ENCODE measurements at regions not wholly inside any gene's neighbourhood (a gene's known extent, or its start where the extent isn't known, plus 50 kb on each side); places are given as distances from the start of the nearest gene placed in this dataset.
"Not testable (repeated sequence)": the region's sequence is repeated elsewhere in the genome, so short reads cannot be mapped to it uniquely, and the experiment has no call there.

DNA sequence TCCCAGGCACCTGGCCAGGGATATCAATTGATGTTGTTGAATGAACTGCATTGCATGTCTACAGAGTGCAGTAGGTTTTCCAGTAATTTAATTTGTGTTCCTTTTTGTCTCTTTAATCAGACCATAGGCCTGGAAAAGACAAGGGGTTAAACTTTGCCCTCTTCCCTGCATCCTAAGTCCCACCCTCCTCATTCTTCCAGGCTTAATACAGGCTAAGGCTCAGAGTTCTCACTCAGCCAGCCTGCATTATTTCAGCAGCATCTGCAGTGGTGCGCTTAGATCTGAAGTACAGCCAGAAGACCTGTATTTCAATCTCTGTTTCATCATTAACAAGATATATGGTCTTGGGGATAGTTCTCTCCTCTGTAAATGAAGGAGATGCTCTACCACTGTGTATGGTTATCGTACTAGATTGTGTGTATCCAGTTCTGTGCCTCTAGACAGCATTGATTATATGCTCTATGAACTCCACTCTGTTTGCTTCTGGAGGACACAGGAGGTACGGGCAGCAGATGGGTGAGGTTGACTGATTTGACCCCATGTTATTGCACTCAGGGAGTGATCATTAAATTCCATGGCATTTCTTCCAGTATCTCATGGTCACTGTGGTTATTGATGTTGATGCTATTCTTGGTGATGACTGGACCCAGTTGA is 286.1 kb downstream of the RPS6KC1 start:
- Histone ChIP-seq H3K4me3 (ENCODE audit: low read depth, low read length) (no peak overlapping the region), H3K9me3 (ENCODE audit: control insufficient read depth, insufficient read depth, low read length) (no peaks in the 10 kb centered on the region), H3K27me3 (ENCODE audit: control insufficient read depth, insufficient read depth, low read length) (no peaks in the 10 kb centered on the region), H3K27ac (ENCODE audit: low read depth, low read length) (no peak overlapping the region), H3K9ac (ENCODE audit: low read depth, low read length) (no peak overlapping the region), H3K4me1 (ENCODE audit: control insufficient read depth, insufficient read depth, low read length) (no peaks in the 10 kb centered on the region), H3K36me3 (ENCODE audit: control insufficient read depth, insufficient read depth, low read length) (no peaks in the 10 kb centered on the region)

DNA sequence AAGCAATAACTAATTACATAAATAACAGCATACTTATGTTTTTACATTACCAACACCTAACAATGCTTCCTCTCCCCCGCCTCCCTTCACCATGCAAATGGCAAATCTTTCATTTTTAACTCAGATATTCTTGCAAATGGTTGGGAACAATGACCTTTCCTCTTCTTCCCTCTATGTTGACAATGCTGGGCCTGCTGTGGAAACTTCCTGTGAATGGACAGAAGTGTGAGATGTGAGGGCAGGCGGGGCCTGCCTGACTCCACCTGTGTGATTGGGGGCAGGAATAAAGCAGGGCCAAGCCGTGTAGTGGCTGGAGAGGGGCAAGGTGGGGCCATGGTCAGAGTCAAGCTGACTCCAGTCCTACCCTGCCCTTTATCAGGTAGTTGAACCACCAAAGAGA is 289.6 kb downstream of the RPS6KC1 start:
- H3K27ac ChIP-seq (ENCODE audit: low read depth, low read length), result no peak overlapping the region
- H3K4me1 ChIP-seq (ENCODE audit: control insufficient read depth, insufficient read depth, low read length), result 0 out of 2 replicates have a peak, but pooled peaks cover 3% of the 10 kb centered on the region
- no peaks in the 10 kb centered on the region for H3K9me3 ChIP-seq (ENCODE audit: control insufficient read depth, insufficient read depth, low read length)
- H3K9ac ChIP-seq (ENCODE audit: low read depth, low read length), result no peak overlapping the region
- H3K4me3 ChIP-seq (ENCODE audit: low read depth, low read length), result no peak overlapping the region
- H3K36me3 ChIP-seq (ENCODE audit: control insufficient read depth, insufficient read depth, low read length), result no peaks in the 10 kb centered on the region
- H3K27me3 ChIP-seq (ENCODE audit: control insufficient read depth, insufficient read depth, low read length), result no peaks in the 10 kb centered on the region

DNA sequence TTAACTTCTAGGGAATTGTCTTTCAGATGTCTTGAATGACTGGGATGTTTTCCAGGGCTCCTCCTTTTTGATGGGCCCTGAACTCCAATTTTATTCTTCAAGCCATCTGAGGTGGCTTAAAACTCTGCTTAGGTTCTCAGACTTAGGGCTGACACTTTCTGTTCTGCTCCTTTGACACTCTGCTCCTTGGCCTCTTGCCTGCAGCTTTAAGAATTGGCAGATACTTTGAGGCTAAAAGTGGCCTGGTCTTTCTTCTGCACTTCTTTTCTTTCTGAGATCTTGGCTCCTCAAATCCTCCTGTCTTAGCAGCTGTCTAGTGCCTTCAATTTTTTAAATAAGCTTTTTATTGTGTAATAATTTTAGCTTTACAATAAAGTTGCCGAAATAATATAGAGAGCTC is 294.6 kb downstream of the RPS6KC1 start:
- Histone ChIP-seq H3K9ac (ENCODE audit: low read depth, low read length) (no peak overlapping the region), H3K27ac (ENCODE audit: low read depth, low read length) (no peak overlapping the region), H3K9me3 (ENCODE audit: control insufficient read depth, insufficient read depth, low read length) (no peaks in the 10 kb centered on the region), H3K4me1 (ENCODE audit: control insufficient read depth, insufficient read depth, low read length) (0 out of 2 replicates have a peak, but pooled peaks cover 4% of the 10 kb centered on the region), H3K36me3 (ENCODE audit: control insufficient read depth, insufficient read depth, low read length) (no peaks in the 10 kb centered on the region), H3K4me3 (ENCODE audit: low read depth, low read length) (no peak overlapping the region), H3K27me3 (ENCODE audit: control insufficient read depth, insufficient read depth, low read length) (no peaks in the 10 kb centered on the region)

DNA sequence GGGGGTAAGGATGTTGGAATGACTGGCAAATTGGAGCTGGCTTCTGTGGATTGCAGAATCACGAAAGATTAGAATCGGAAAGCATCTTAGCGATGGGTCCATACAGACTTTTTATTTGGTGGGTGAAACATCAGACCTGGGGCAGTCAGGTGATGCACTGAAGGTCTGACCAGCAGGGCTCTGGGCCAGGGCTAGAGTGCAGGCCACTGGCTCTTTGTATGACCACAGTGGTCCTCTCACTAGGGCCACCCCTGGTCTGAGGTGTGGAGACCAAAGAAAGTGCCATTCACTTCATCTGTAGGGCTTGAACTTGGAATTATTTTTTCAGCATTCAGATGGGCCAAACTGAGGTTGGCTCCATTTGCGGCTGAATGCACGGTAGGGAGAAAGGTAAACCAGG is 306.4 kb downstream of the RPS6KC1 start:
- no peak overlapping the region for H3K9ac ChIP-seq (ENCODE audit: low read depth, low read length)
- H3K4me1 ChIP-seq (ENCODE audit: control insufficient read depth, insufficient read depth, low read length), result peaks cover 8% of the 10 kb centered on the region
- H3K9me3 ChIP-seq (ENCODE audit: control insufficient read depth, insufficient read depth, low read length), result peaks cover 10% of the 10 kb centered on the region
- H3K27me3 ChIP-seq (ENCODE audit: control insufficient read depth, insufficient read depth, low read length), result no peaks in the 10 kb centered on the region
- H3K4me3 ChIP-seq (ENCODE audit: low read depth, low read length), result no peak overlapping the region
- no peaks in the 10 kb centered on the region for H3K36me3 ChIP-seq (ENCODE audit: control insufficient read depth, insufficient read depth, low read length)
- no peak overlapping the region for H3K27ac ChIP-seq (ENCODE audit: low read depth, low read length)

DNA sequence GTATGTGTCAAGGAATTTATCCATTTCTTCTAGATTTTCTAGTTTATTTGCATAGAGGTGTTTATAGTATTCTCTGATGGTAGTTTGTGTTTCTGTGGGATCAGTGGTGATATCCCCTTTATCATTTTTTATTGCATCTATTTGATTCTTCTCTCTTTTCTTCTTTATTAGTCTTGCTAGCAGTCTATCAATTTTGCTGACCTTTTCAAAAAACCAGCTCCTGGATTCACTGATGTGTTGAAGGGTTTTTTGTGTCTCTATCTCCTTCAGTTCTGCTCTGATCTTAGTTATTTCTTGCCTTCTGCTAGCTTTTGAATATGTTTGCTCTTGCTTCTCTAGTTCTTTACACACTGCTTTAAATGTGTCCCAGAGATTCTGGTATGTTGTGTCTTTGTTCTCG is 307.3 kb downstream of the RPS6KC1 start:
- not testable (repeated sequence) for H3K4me3 ChIP-seq (ENCODE audit: low read depth, low read length); H3K9ac ChIP-seq (ENCODE audit: low read depth, low read length); H3K36me3 ChIP-seq (ENCODE audit: control insufficient read depth, insufficient read depth, low read length); H3K4me1 ChIP-seq (ENCODE audit: control insufficient read depth, insufficient read depth, low read length); H3K27ac ChIP-seq (ENCODE audit: low read depth, low read length); H3K27me3 ChIP-seq (ENCODE audit: control insufficient read depth, insufficient read depth, low read length)
- peaks cover 10% of the 10 kb centered on the region for H3K9me3 ChIP-seq (ENCODE audit: control insufficient read depth, insufficient read depth, low read length)

DNA sequence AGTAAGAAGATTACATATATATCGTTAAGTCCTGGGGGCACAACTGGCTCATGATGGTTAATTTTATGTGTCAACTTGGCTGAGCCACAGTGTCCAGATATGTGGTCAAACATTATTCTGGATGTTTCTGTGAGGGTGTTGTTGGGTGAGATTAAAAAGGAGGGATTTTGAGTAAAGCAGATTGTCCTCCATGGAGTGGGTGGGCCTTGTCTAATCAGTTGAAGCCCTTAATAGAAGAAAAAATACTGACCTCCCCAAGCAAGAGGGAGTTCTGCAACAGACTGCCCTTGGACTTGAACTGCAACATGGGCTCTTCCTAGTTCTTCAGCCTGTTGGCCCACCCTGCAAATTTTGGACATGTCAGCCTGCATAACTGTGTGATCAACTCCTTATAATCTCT is 311.6 kb downstream of the RPS6KC1 start:
- Histone ChIP-seq H3K36me3 (ENCODE audit: control insufficient read depth, insufficient read depth, low read length) (no peaks in the 10 kb centered on the region), H3K4me1 (ENCODE audit: control insufficient read depth, insufficient read depth, low read length) (no peaks in the 10 kb centered on the region), H3K9me3 (ENCODE audit: control insufficient read depth, insufficient read depth, low read length) (peaks cover 10% of the 10 kb centered on the region), H3K27ac (ENCODE audit: low read depth, low read length) (no peak overlapping the region), H3K4me3 (ENCODE audit: low read depth, low read length) (no peak overlapping the region), H3K27me3 (ENCODE audit: control insufficient read depth, insufficient read depth, low read length) (no peaks in the 10 kb centered on the region), H3K9ac (ENCODE audit: low read depth, low read length) (no peak overlapping the region)

DNA sequence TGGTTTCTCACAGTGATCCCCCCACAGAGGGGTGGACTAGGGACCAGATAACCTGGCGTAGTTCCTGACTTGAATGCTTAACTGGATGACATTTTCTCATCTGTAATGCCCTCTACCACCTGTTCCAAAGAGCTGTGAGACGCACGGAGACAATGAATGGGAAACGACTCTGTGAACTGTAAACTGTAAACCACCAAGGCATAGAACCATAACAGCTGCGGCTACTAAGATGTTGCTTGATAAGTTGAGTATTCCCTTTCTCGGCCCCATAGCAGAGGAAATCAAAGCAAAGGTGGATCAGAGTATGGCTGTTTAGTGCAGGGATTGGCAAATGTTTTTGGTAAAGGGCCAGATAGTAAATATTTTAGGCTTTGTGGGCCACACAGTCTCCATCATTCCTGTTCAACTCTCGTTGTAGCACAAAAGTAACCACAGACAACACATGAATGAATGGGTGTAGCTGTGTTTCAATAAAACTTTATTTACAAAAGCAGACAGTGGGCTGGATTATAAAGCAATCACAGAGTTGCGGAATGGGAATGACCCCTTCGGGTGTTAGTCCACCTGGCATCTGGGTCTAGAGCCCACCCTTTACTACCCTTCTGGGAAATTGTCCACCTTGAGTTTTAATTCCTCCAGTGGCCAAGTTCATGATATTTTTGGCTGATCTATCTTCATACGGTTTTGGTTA is 315.2 kb downstream of the RPS6KC1 start:
- no peak overlapping the region for H3K4me3 ChIP-seq (ENCODE audit: low read depth, low read length)
- H3K4me1 ChIP-seq (ENCODE audit: control insufficient read depth, insufficient read depth, low read length), result no peaks in the 10 kb centered on the region
- H3K27me3 ChIP-seq (ENCODE audit: control insufficient read depth, insufficient read depth, low read length), result no peaks in the 10 kb centered on the region
- H3K36me3 ChIP-seq (ENCODE audit: control insufficient read depth, insufficient read depth, low read length), result no peaks in the 10 kb centered on the region
- H3K9ac ChIP-seq (ENCODE audit: low read depth, low read length), result no peak overlapping the region
- H3K27ac ChIP-seq (ENCODE audit: low read depth, low read length), result no peak overlapping the region
- peaks cover 8% of the 10 kb centered on the region for H3K9me3 ChIP-seq (ENCODE audit: control insufficient read depth, insufficient read depth, low read length)

DNA sequence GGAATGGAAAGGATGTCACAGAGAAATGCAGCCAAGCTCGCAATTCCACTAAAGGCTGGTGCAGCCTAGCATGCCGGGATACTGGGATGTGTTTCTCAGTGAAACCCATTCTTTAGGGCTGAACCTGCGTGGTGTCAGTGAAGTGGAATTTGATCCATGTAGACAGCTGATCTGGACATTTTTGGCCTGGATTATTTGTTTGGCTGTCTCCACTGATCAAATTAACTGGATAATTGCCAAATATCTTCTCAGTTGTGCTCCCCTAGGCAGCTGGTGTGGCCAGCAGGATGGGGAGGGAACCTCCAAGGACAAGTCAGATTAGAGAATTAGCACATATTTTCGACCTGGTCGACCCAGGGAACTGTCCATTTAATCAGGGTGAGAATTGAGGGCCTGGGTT is 318.4 kb downstream of the RPS6KC1 start:
- no peak overlapping the region for H3K4me3 ChIP-seq (ENCODE audit: low read depth, low read length)
- no peak overlapping the region for H3K27ac ChIP-seq (ENCODE audit: low read depth, low read length)
- H3K9ac ChIP-seq (ENCODE audit: low read depth, low read length), result no peak overlapping the region
- no peaks in the 10 kb centered on the region for H3K27me3 ChIP-seq (ENCODE audit: control insufficient read depth, insufficient read depth, low read length)
- peaks cover 10% of the 10 kb centered on the region; the same call in 1 of the 2 replicates for H3K4me1 ChIP-seq (ENCODE audit: control insufficient read depth, insufficient read depth, low read length)
- H3K36me3 ChIP-seq (ENCODE audit: control insufficient read depth, insufficient read depth, low read length), result no peaks in the 10 kb centered on the region
- H3K9me3 ChIP-seq (ENCODE audit: control insufficient read depth, insufficient read depth, low read length), result no peaks in the 10 kb centered on the region

DNA sequence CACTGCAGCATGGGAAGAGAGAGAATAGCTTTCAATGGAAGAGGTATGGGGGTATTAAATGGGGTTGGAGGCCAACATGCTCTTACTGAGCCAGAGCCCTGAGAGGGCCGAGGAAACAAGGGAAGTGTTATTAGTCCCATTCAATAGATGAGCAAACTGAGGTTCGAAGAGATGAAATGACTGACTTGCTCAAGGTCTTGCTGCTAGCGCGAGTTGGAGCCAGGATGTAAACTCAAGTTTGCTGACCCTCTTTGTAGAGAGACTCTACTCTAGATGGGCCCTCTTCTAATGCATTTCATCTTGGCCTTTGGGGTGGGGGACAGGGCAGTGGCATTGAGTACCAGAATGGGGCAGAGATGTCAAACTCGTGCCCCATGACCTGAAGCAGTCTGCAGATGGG is 319.5 kb downstream of the RPS6KC1 start:
- H3K9me3 ChIP-seq (ENCODE audit: control insufficient read depth, insufficient read depth, low read length), result no peaks in the 10 kb centered on the region
- H3K9ac ChIP-seq (ENCODE audit: low read depth, low read length), result no peak overlapping the region

DNA sequence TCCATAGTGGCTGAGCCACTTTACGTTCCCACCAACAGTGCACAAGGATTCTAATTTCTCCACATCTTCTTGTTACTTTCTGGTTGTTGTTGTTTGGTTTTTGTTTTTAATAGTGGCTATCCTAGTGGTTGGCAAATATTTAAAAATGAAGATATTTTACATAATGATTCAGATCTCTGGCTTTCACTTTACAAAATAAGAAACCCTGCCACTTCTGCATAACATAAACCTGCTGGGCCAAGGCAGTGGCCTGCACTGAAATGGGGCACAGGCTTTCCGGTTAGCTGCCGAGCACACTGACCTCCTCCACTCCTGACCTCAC is 320.4 kb downstream of the RPS6KC1 start:
- H3K36me3 ChIP-seq (ENCODE audit: control insufficient read depth, insufficient read depth, low read length), result no peaks in the 10 kb centered on the region
- no peaks in the 10 kb centered on the region for H3K9me3 ChIP-seq (ENCODE audit: control insufficient read depth, insufficient read depth, low read length)
- H3K27ac ChIP-seq (ENCODE audit: low read depth, low read length), result no peak overlapping the region
- H3K4me3 ChIP-seq (ENCODE audit: low read depth, low read length), result no peak overlapping the region
- peaks cover 10% of the 10 kb centered on the region; the same call in 1 of the 2 replicates for H3K4me1 ChIP-seq (ENCODE audit: control insufficient read depth, insufficient read depth, low read length)
- H3K9ac ChIP-seq (ENCODE audit: low read depth, low read length), result no peak overlapping the region
- H3K27me3 ChIP-seq (ENCODE audit: control insufficient read depth, insufficient read depth, low read length), result no peaks in the 10 kb centered on the region

More for the DNA sequence above, 319.5 kb downstream of the RPS6KC1 start:
- no peaks in the 10 kb centered on the region for H3K27me3 ChIP-seq (ENCODE audit: control insufficient read depth, insufficient read depth, low read length)
- H3K4me1 ChIP-seq (ENCODE audit: control insufficient read depth, insufficient read depth, low read length), result peaks cover 10% of the 10 kb centered on the region; the same call in 1 of the 2 replicates
- H3K27ac ChIP-seq (ENCODE audit: low read depth, low read length), result no peak overlapping the region
- no peaks in the 10 kb centered on the region for H3K36me3 ChIP-seq (ENCODE audit: control insufficient read depth, insufficient read depth, low read length)
- no peak overlapping the region for H3K4me3 ChIP-seq (ENCODE audit: low read depth, low read length)

DNA sequence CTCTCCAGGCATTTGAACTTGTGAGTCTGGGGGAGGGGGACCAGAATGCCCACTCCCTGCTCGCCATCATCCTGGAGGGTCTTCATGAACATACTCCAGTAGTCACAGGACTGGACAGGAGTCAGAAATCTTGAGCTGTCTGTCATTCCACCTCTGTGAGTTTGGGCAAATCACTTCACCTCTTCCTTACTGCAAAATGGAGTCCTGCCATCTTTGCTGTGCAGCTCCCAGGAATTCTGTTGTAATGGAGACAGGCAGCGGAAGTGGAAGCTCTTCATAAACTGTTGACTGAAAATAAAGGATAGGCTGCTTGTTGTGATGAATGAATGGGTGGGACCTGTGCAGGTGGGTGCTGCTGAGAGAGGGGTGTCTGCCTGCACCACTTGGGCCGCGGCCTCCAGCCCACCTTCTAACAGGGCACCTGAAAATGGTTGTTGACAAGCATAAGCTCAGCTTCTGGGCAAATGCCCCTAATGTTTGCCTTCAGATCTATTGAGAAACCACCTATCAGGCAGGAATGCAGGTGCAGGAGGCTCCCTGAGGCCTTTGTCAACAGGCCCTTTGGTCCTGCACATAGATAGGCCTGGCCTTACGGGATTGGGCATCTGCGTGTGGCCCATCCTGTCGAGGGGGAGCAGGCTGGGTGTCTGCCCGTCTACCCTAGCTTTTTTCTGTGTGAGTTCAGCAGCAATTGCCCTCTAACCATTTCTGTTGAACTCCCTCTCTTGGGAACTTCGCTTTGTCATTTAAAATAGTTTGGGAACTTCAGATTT is 321.0 kb downstream of the RPS6KC1 start:
- Histone ChIP-seq H3K27me3 (ENCODE audit: control insufficient read depth, insufficient read depth, low read length) (no peaks in the 10 kb centered on the region), H3K9ac (ENCODE audit: low read depth, low read length) (no peak overlapping the region), H3K4me3 (ENCODE audit: low read depth, low read length) (no peak overlapping the region), H3K4me1 (ENCODE audit: control insufficient read depth, insufficient read depth, low read length) (peaks cover 12% of the 10 kb centered on the region; the same call in 1 of the 2 replicates), H3K36me3 (ENCODE audit: control insufficient read depth, insufficient read depth, low read length) (no peaks in the 10 kb centered on the region), H3K27ac (ENCODE audit: low read depth, low read length) (no peak overlapping the region), H3K9me3 (ENCODE audit: control insufficient read depth, insufficient read depth, low read length) (no peaks in the 10 kb centered on the region)
